C4-2B (cell line): ENCODE measurements at regions not wholly inside any gene's neighbourhood (a gene's known extent, or its start where the extent isn't known, plus 50 kb on each side); places are given as distances from the start of the nearest gene placed in this dataset.

Source experiments
- CTCF ChIP-seq: fragments of 450-650 bp; conservative IDR thresholded peaks from 2 replicates; pipeline ENCODE4 v1.5.1; 2017; ENCODE audit warnings: mild to moderate bottlenecking
- ZFX ChIP-seq: fragments of 450-650 bp; IDR thresholded peaks from 2 replicates; pipeline ENCODE4 v1.6.1; 2017

- TF ChIP-seq CTCF, result no peak
- no peak for TF ChIP-seq ZFX
Observed at GRCh38 chr3:193060748-193061546, 143.3 kb upstream of the MB21D2 start.
